Liver (tissue), 8 donors: ENCODE measurements at regions not wholly inside any gene's neighbourhood (a gene's known extent, or its start where the extent isn't known, plus 50 kb on each side); places are given as distances from the start of the nearest gene placed in this dataset.

Experiments used
- DNase-seq: peaks from one replicate; pipeline ENCODE4 v3.0.0-alpha.2; 2017; ENCODE audit warnings: low spot score
- H3K27ac ChIP-seq, 2 donors: one replicate each; pipeline ENCODE4 v1.7.0; 2013; ENCODE audit warnings: inconsistent platforms in 2 of 2, low read length in 2 of 2, control low read depth in 1 of 2, low read depth in 1 of 2, mild to moderate bottlenecking in 1 of 2
- H3K27me3 ChIP-seq, 4 donors: one replicate each; pipeline versions ENCODE4 v1.6.1 to v1.7.0; 2013; ENCODE audit warnings: low read length in 3 of 4, inconsistent platforms in 1 of 4, mild to moderate bottlenecking in 1 of 4, moderate library complexity in 1 of 4; ENCODE audit not compliant: control insufficient read depth in 4 of 4, insufficient read depth in 4 of 4
- H3K36me3 ChIP-seq, 4 donors: one replicate each; pipeline versions ENCODE4 v1.6.1 to v1.7.0; 2013; ENCODE audit warnings: low read length in 3 of 4, mild to moderate bottlenecking in 3 of 4, low read depth in 1 of 4, moderate library complexity in 1 of 4; ENCODE audit not compliant: control insufficient read depth in 4 of 4, insufficient read depth in 3 of 4
- H3K4me1 ChIP-seq, 4 donors: one replicate each; pipeline versions ENCODE4 v1.6.1 to v1.7.0; 2013; ENCODE audit warnings: low read length in 3 of 4, mild to moderate bottlenecking in 3 of 4, moderate library complexity in 1 of 4; ENCODE audit not compliant: control insufficient read depth in 4 of 4, insufficient read depth in 4 of 4
- H3K4me3 ChIP-seq, 3 donors: one replicate each; pipeline versions ENCODE4 v1.6.1 to v1.7.0; 2013; ENCODE audit warnings: low read length in 3 of 3, control low read depth in 1 of 3, low read depth in 1 of 3, mild to moderate bottlenecking in 1 of 3
- H3K9ac ChIP-seq, 2 donors: one replicate each; pipeline ENCODE4 v1.7.0; 2013; ENCODE audit warnings: low read length in 2 of 2, mild to moderate bottlenecking in 2 of 2, moderate library complexity in 2 of 2, control low read depth in 1 of 2, low read depth in 1 of 2
- H3K9me3 ChIP-seq, 4 donors: one replicate each; pipeline versions ENCODE4 v1.6.1 to v1.7.0; 2013; ENCODE audit warnings: low read length in 3 of 4; ENCODE audit not compliant: control insufficient read depth in 4 of 4
- ATF3 ChIP-seq: IDR thresholded peaks from 2 replicates; pipeline ENCODE4 v1.6.1; 2016; ENCODE audit warnings: antibody characterized with exemption
- CTCF ChIP-seq: fragments of 150-350 bp; IDR thresholded peaks from 2 replicates; pipeline ENCODE4 v1.5.1; 2017; ENCODE audit warnings: improper control_type of control experiment, low read depth, low read length; ENCODE audit not compliant: missing input control
- EGR1 ChIP-seq, 2 donors: IDR thresholded peaks; 2 replicates each; pipeline ENCODE4 v1.6.1; 2016 to 2018; ENCODE audit warnings: antibody characterized with exemption in 2 of 2, low read depth in 2 of 2
- FOXA1 ChIP-seq: IDR thresholded peaks from 2 replicates; pipeline ENCODE4 v1.6.1; 2016; ENCODE audit warnings: antibody characterized with exemption
- FOXA2 ChIP-seq: IDR thresholded peaks from 2 replicates; pipeline ENCODE4 v1.6.1; 2016; ENCODE audit warnings: antibody characterized with exemption
- GABPA ChIP-seq, 2 donors: IDR thresholded peaks in 1 of 2; conservative IDR thresholded peaks in 1 of 2; 2 replicates each; pipeline ENCODE4 v1.6.1; 2016; ENCODE audit warnings: antibody characterized with exemption in 2 of 2, mild to moderate bottlenecking in 1 of 2, moderate library complexity in 1 of 2
- HNF4A ChIP-seq, 2 donors: conservative IDR thresholded peaks; 2 replicates each; pipeline ENCODE4 v1.6.1; 2016; ENCODE audit warnings: antibody characterized with exemption in 2 of 2, mild to moderate bottlenecking in 2 of 2
- HNF4G ChIP-seq: IDR thresholded peaks from 2 replicates; pipeline ENCODE4 v1.6.1; 2016; ENCODE audit warnings: antibody characterized with exemption
- NR2F2 ChIP-seq: IDR thresholded peaks from 2 replicates; pipeline ENCODE4 v1.6.1; 2016; ENCODE audit warnings: antibody characterized with exemption
- RAD21 ChIP-seq, 2 donors: IDR thresholded peaks; 2 replicates each; pipeline ENCODE4 v1.6.1; 2016; ENCODE audit warnings: antibody characterized with exemption in 2 of 2, mild to moderate bottlenecking in 2 of 2
- REST ChIP-seq: IDR thresholded peaks from 2 replicates; pipeline ENCODE4 v1.6.1; 2016; ENCODE audit warnings: antibody characterized with exemption, mild to moderate bottlenecking
- RXRA ChIP-seq, 2 donors: IDR thresholded peaks; 2 replicates each; pipeline ENCODE4 v1.6.1; 2017 to 2018; ENCODE audit warnings: antibody characterized with exemption in 2 of 2, mild to moderate bottlenecking in 1 of 2
- SP1 ChIP-seq: IDR thresholded peaks from 2 replicates; pipeline ENCODE4 v1.6.1; 2018; ENCODE audit warnings: antibody characterized with exemption, mild to moderate bottlenecking
- TAF1 ChIP-seq: conservative IDR thresholded peaks from 2 replicates; pipeline ENCODE4 v1.6.1; 2016; ENCODE audit warnings: antibody characterized with exemption, mild to moderate bottlenecking
- YY1 ChIP-seq: IDR thresholded peaks from 2 replicates; pipeline ENCODE4 v1.6.1; 2016; ENCODE audit warnings: antibody characterized with exemption, mild to moderate bottlenecking
- ZBTB33 ChIP-seq: IDR thresholded peaks from 2 replicates; pipeline ENCODE4 v1.6.1; 2016; ENCODE audit warnings: antibody characterized with exemption
- WGBS: extraction: QIAGEN DNeasy Blood & Tissue Kit; methylation state at CpG from one replicate; pipeline ENCODE4 v1.1.7; 2013; 5-methylcytosine and 5-hydroxymethylcytosine counted together
- donor health status: healthy.
- donor health status: healthy.
- donor health status: healthy.
- donor health status: healthy.
- donor health status: healthy.

GRCh38 chr4:104735174-104735573 is 240.5 kb upstream of the CXXC4 start (continued):
- TF ChIP-seq EGR1 (IDR thresholded peaks at IDR 0.05; ENCODE audit: low read depth in 2 of 2) (no peak), FOXA1 (no peak), TAF1 (no peak)

- DNase-seq, result no peak
- Histone ChIP-seq H3K4me1 (peaks cover 0 to 4% (median 2%) of the 10 kb centered on the region in 4 donors), H3K36me3 (no peaks in the 10 kb centered on the region), H3K27ac (no peak overlapping the region), H3K27me3 (no peaks in the 10 kb centered on the region), H3K4me3 (no peak overlapping the region), H3K9ac (no peak overlapping the region), H3K9me3 (no peaks in the 10 kb centered on the region)
- TF ChIP-seq TAF1 (no peak), REST (no peak), ZBTB33 (no peak), YY1 (no peak)
- 87% methylated on average over 3 of the region's 3 CpGs for WGBS
Observed at GRCh38 chr4:104740161-104740560, 245.5 kb upstream of the CXXC4 start.

GRCh38 chr4:104743215-104743653 is 248.5 kb upstream of the CXXC4 start:
- no peak for DNase-seq
- Histone ChIP-seq H3K4me3 (no peak overlapping the region), H3K9me3 (no peaks in the 10 kb centered on the region), H3K27ac (no peak overlapping the region), H3K4me1 (no peaks in the 10 kb centered on the region), H3K27me3 (no peaks in the 10 kb centered on the region), H3K9ac (no peak overlapping the region), H3K36me3 (no peaks in the 10 kb centered on the region)
- TF ChIP-seq EGR1 (IDR thresholded peaks at IDR 0.05; ENCODE audit: low read depth in 2 of 2), result no peak
- no peak for TF ChIP-seq REST
- no peak for TF ChIP-seq HNF4A (conservative IDR thresholded peaks at IDR 0.05)
- TF ChIP-seq HNF4G, result no peak
- TF ChIP-seq ATF3, result no peak
- TF ChIP-seq CTCF, result no peak
- TF ChIP-seq FOXA2, result no peak
- TF ChIP-seq GABPA (IDR thresholded peaks at IDR 0.05 in 1 of 2, conservative IDR thresholded peaks at IDR 0.05 in 1 of 2), result no peak
- TF ChIP-seq RAD21 (IDR thresholded peaks at IDR 0.05), result no peak
- no peak for TF ChIP-seq TAF1
- TF ChIP-seq FOXA1, result no peak
- no peak for TF ChIP-seq SP1
- TF ChIP-seq NR2F2, result no peak
- no peak for TF ChIP-seq RXRA (IDR thresholded peaks at IDR 0.05)
- TF ChIP-seq YY1, result no peak
- TF ChIP-seq ZBTB33, result no peak
- 75% methylated on average over 6 of the region's 6 CpGs for WGBS
